RWPE2 (cell line): ENCODE measurements at regions not wholly inside any gene's neighbourhood (a gene's known extent, or its start where the extent isn't known, plus 50 kb on each side); places are given as distances from the start of the nearest gene placed in this dataset.

Experiments
- ATAC-seq: fragments of 200-7000 bp; cut with Tn5 transposase; 3 replicates; pipeline ENCODE4 v1.9.1; 2021; ENCODE audit warnings: low read depth
- DNase-seq: peaks from one replicate; pipeline ENCODE4 v3.0.0-alpha.2; 2020; ENCODE audit warnings: low spot score
- H3K27ac ChIP-seq: fragments of 450-650 bp; 2 replicates; pipeline ENCODE4 v1.5.1; 2017; ENCODE audit warnings: mild to moderate bottlenecking; ENCODE audit not compliant: poor library complexity, severe bottlenecking
- H3K27me3 ChIP-seq: fragments of 250-450 bp; sonication (Bioruptor Pico); 2 replicates; pipeline ENCODE4 v1.5.1; 2021; ENCODE audit warnings: mild to moderate bottlenecking, moderate library complexity; ENCODE audit not compliant: insufficient read depth, poor library complexity, severe bottlenecking
- H3K36me3 ChIP-seq: fragments of 250-450 bp; sonication (Bioruptor Pico); 2 replicates; pipeline ENCODE4 v1.5.1; 2020; ENCODE audit warnings: low read depth, mild to moderate bottlenecking, moderate library complexity
- H3K4me1 ChIP-seq: fragments of 250-450 bp; sonication (Bioruptor Pico); 2 replicates; pipeline ENCODE4 v1.5.1; 2021; ENCODE audit warnings: mild to moderate bottlenecking, moderate library complexity; ENCODE audit not compliant: insufficient read depth, poor library complexity, severe bottlenecking
- H3K4me3 ChIP-seq: fragments of 250-450 bp; sonication (Bioruptor Pico); 2 replicates; pipeline ENCODE4 v1.5.1; 2021; ENCODE audit warnings: mild to moderate bottlenecking, moderate library complexity; ENCODE audit not compliant: severe bottlenecking
- H3K9me3 ChIP-seq: fragments of 250-450 bp; sonication (Bioruptor Pico); 2 replicates; pipeline ENCODE4 v1.5.1; 2021; ENCODE audit warnings: mild to moderate bottlenecking, moderate library complexity; ENCODE audit not compliant: severe bottlenecking
- CTCF ChIP-seq: fragments of 450-650 bp; IDR thresholded peaks from one replicate; pipeline ENCODE4 v1.5.1; 2017; ENCODE audit warnings: mild to moderate bottlenecking, moderate library complexity; ENCODE audit not compliant: poor library complexity, severe bottlenecking

DNA sequence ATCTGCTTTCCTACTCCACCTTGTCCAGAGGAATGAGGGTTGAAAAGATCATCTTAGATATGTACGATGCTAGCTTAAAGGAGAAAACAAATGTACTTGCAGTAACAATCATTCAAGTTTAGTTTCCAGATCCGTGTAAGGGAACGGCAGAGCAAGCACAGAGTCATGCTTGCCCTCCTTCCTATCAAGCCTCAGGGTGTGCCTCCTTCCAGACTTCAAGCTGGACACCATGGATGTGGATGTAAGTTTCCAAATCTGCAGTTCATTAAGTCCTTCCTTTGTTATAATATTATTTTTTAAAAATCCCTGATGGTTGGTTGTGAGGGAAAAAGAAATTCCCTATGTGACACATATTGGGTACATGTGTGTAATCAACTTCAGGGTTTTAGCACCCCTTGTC lies 238.9 kb upstream of the NT5C1B start:
- no peak for TF ChIP-seq CTCF
- no peak for DNase-seq
- H3K4me1 ChIP-seq: peaks cover 8% of the 10 kb centered on the region
- H3K36me3 ChIP-seq: no peaks in the 10 kb centered on the region
- no peaks in the 10 kb centered on the region for H3K27me3 ChIP-seq
- no peak overlapping the region for H3K4me3 ChIP-seq
- no peak for ATAC-seq
- no peak overlapping the region for H3K27ac ChIP-seq
- H3K9me3 ChIP-seq: no peaks in the 10 kb centered on the region

- Histone ChIP-seq H3K9me3 (no peaks in the 10 kb centered on the region), H3K27ac (no peak overlapping the region), H3K36me3 (no peaks in the 10 kb centered on the region), H3K4me1 (peaks cover 8% of the 10 kb centered on the region), H3K27me3 (no peaks in the 10 kb centered on the region), H3K4me3 (no peak overlapping the region)
- ATAC-seq (no peak), DNase-seq (no peak)
- no peak for TF ChIP-seq CTCF
These were observed 236.5 kb upstream of the NT5C1B start for GRCh38 chr2:18825838-18826237.

- ATAC-seq (no peak), DNase-seq (no peak)
- TF ChIP-seq CTCF: no peak
- no peaks in the 10 kb centered on the region for H3K27me3 ChIP-seq
- no peaks in the 10 kb centered on the region for H3K9me3 ChIP-seq
- H3K4me3 ChIP-seq: no peak overlapping the region
- H3K36me3 ChIP-seq: no peaks in the 10 kb centered on the region
- no peak overlapping the region for H3K27ac ChIP-seq
- peaks cover 7% of the 10 kb centered on the region for H3K4me1 ChIP-seq
These were observed 235.5 kb upstream of the NT5C1B start for GRCh38 chr2:18824915-18825314.

GRCh38 chr2:18824325-18824790 lies 235.0 kb upstream of the NT5C1B start:
- Histone ChIP-seq H3K27ac (no peak overlapping the region), H3K36me3 (no peaks in the 10 kb centered on the region), H3K4me1 (peaks cover 2% of the 10 kb centered on the region), H3K4me3 (no peak overlapping the region), H3K27me3 (no peaks in the 10 kb centered on the region), H3K9me3 (no peaks in the 10 kb centered on the region)
- DNase-seq: no peak
- no peak for ATAC-seq
- TF ChIP-seq CTCF: no peak

DNA sequence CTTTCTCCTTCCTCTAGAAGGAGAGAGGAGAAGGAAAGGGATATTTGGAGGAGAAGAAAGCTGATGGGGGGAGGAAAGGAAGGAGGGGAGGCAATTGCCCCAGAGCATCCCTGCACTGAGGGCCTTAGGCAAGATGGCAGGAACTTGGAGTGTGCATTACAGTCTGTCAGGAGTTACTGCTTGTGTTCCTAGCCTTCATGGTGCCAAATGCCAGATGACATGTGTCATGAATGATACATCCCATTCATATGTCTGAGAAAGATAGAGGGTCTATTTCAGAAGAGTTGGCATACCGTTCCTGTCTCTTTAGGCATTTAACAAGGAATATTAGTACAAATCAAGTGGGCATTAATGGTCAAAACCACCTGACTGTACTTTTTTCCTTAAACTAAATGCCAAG lies 232.1 kb upstream of the NT5C1B start:
- Histone ChIP-seq H3K27me3 (no peaks in the 10 kb centered on the region), H3K4me1 (no peaks in the 10 kb centered on the region), H3K36me3 (no peaks in the 10 kb centered on the region), H3K27ac (no peak overlapping the region), H3K9me3 (no peaks in the 10 kb centered on the region), H3K4me3 (no peak overlapping the region)
- no peak for DNase-seq
- no peak for TF ChIP-seq CTCF
- ATAC-seq: no peak
